IPS-20b (cell line): ENCODE measurements at regions not wholly inside any gene's neighbourhood (a gene's known extent, or its start where the extent isn't known, plus 50 kb on each side); places are given as distances from the start of the nearest gene placed in this dataset.

ENCODE experiments used
- H3K27ac ChIP-seq: one replicate; pipeline ENCODE4 v1.5.1; 2013; ENCODE audit warnings: low read length
- H3K27me3 ChIP-seq: 2 replicates; pipeline ENCODE4 v1.6.1; 2013; ENCODE audit warnings: mild to moderate bottlenecking, low read length, inconsistent platforms; ENCODE audit not compliant: insufficient read depth
- H3K36me3 ChIP-seq: 2 replicates; pipeline ENCODE4 v1.6.1; 2013; ENCODE audit warnings: low read depth, mild to moderate bottlenecking, inconsistent platforms, low read length, moderate library complexity; ENCODE audit not compliant: insufficient read depth
- H3K4me1 ChIP-seq: 2 replicates; pipeline ENCODE4 v1.6.1; 2013; ENCODE audit warnings: mild to moderate bottlenecking, control low read depth, inconsistent platforms, low read length, moderate library complexity; ENCODE audit not compliant: insufficient read depth
- H3K4me3 ChIP-seq: 2 replicates; pipeline ENCODE4 v1.5.1; 2013; ENCODE audit warnings: mild to moderate bottlenecking, low read length, inconsistent platforms
- H3K9ac ChIP-seq: 2 replicates; pipeline ENCODE4 v1.6.1; 2013; ENCODE audit warnings: low read depth, mild to moderate bottlenecking, inconsistent platforms, low read length, moderate library complexity
- H3K9me3 ChIP-seq: 2 replicates; pipeline ENCODE4 v1.6.1; 2013; ENCODE audit warnings: mild to moderate bottlenecking, low read depth, low read length, inconsistent platforms; ENCODE audit not compliant: insufficient read depth

GRCh38 chr4:123869286-123870215 lies 473.0 kb downstream of the SPRY1 start:
- H3K9me3 ChIP-seq = peaks cover 3% of the 10 kb centered on the region; the same call in 1 of the 2 replicates
- no peaks in the 10 kb centered on the region for H3K36me3 ChIP-seq
- H3K9ac ChIP-seq = no peak overlapping the region
- H3K4me1 ChIP-seq = peaks cover 7% of the 10 kb centered on the region; the same call in 1 of the 2 replicates
- H3K27ac ChIP-seq = no peak overlapping the region
- no peaks in the 10 kb centered on the region for H3K27me3 ChIP-seq
- no peak overlapping the region for H3K4me3 ChIP-seq

GRCh38 chr4:123870216-123870876 lies 473.8 kb downstream of the SPRY1 start:
- Histone ChIP-seq H3K36me3 (no peaks in the 10 kb centered on the region), H3K27me3 (no peaks in the 10 kb centered on the region), H3K9ac (no peak overlapping the region), H3K4me3 (no peak overlapping the region), H3K4me1 (peaks cover 10% of the 10 kb centered on the region; the same call in 1 of the 2 replicates), H3K9me3 (peaks cover 3% of the 10 kb centered on the region; the same call in 1 of the 2 replicates), H3K27ac (no peak overlapping the region)

- peaks cover 3% of the 10 kb centered on the region; the same call in 1 of the 2 replicates for H3K9me3 ChIP-seq
- no peak overlapping the region for H3K4me3 ChIP-seq
- no peaks in the 10 kb centered on the region for H3K27me3 ChIP-seq
- no peak overlapping the region for H3K9ac ChIP-seq
- H3K36me3 ChIP-seq = no peaks in the 10 kb centered on the region
- no peak overlapping the region for H3K27ac ChIP-seq
- H3K4me1 ChIP-seq = peaks cover 10% of the 10 kb centered on the region; the same call in 1 of the 2 replicates
Observed at GRCh38 chr4:123871341-123871740, 474.7 kb downstream of the SPRY1 start.

GRCh38 chr4:123874063-123874462 lies 477.5 kb downstream of the SPRY1 start:
- H3K4me1 ChIP-seq = peaks cover 10% of the 10 kb centered on the region; the same call in 1 of the 2 replicates
- no peak overlapping the region for H3K9ac ChIP-seq
- H3K9me3 ChIP-seq = no peaks in the 10 kb centered on the region
- no peak overlapping the region for H3K27ac ChIP-seq
- no peaks in the 10 kb centered on the region for H3K36me3 ChIP-seq
- no peak overlapping the region for H3K4me3 ChIP-seq
- H3K27me3 ChIP-seq = no peaks in the 10 kb centered on the region

GRCh38 chr4:123876143-123876542 lies 479.5 kb downstream of the SPRY1 start:
- H3K4me3 ChIP-seq = no peak overlapping the region
- no peaks in the 10 kb centered on the region for H3K27me3 ChIP-seq
- no peak overlapping the region for H3K9ac ChIP-seq
- no peak overlapping the region for H3K27ac ChIP-seq
- H3K4me1 ChIP-seq = peaks cover 4% of the 10 kb centered on the region; the same call in 1 of the 2 replicates
- H3K36me3 ChIP-seq = no peaks in the 10 kb centered on the region
- H3K9me3 ChIP-seq = no peaks in the 10 kb centered on the region

GRCh38 chr4:123876671-123877101 lies 480.1 kb downstream of the SPRY1 start:
- H3K9me3 ChIP-seq = no peaks in the 10 kb centered on the region
- no peak overlapping the region for H3K9ac ChIP-seq
- H3K27ac ChIP-seq = no peak overlapping the region
- no peak overlapping the region for H3K4me3 ChIP-seq
- no peaks in the 10 kb centered on the region for H3K36me3 ChIP-seq
- H3K4me1 ChIP-seq = peaks cover 4% of the 10 kb centered on the region; the same call in 1 of the 2 replicates
- no peaks in the 10 kb centered on the region for H3K27me3 ChIP-seq

- Histone ChIP-seq H3K27ac (no peak overlapping the region), H3K9ac (no peak overlapping the region), H3K4me3 (no peak overlapping the region), H3K27me3 (no peaks in the 10 kb centered on the region), H3K9me3 (no peaks in the 10 kb centered on the region), H3K4me1 (peaks cover 4% of the 10 kb centered on the region; the same call in 1 of the 2 replicates), H3K36me3 (no peaks in the 10 kb centered on the region)
Observed at GRCh38 chr4:123877551-123877950, 481.0 kb downstream of the SPRY1 start.

GRCh38 chr4:123878976-123879375 lies 482.4 kb downstream of the SPRY1 start:
- no peak overlapping the region for H3K27ac ChIP-seq
- H3K4me1 ChIP-seq = peaks cover 4% of the 10 kb centered on the region; the same call in 1 of the 2 replicates
- H3K9me3 ChIP-seq = 0 out of 2 replicates have a peak, but pooled peaks cover under 1% of the 10 kb centered on the region
- H3K27me3 ChIP-seq = no peaks in the 10 kb centered on the region
- no peak overlapping the region for H3K9ac ChIP-seq
- H3K4me3 ChIP-seq = no peak overlapping the region
- H3K36me3 ChIP-seq = no peaks in the 10 kb centered on the region

GRCh38 chr4:123880631-123881030 lies 484.0 kb downstream of the SPRY1 start:
- no peaks in the 10 kb centered on the region for H3K4me1 ChIP-seq
- no peak overlapping the region for H3K9ac ChIP-seq
- H3K4me3 ChIP-seq = no peak overlapping the region
- H3K27ac ChIP-seq = no peak overlapping the region
- peaks cover 13% of the 10 kb centered on the region for H3K9me3 ChIP-seq
- no peaks in the 10 kb centered on the region for H3K36me3 ChIP-seq
- H3K27me3 ChIP-seq = no peaks in the 10 kb centered on the region

GRCh38 chr4:123884922-123885321 lies 488.3 kb downstream of the SPRY1 start:
- no peak overlapping the region for H3K9ac ChIP-seq
- no peaks in the 10 kb centered on the region for H3K27me3 ChIP-seq
- H3K36me3 ChIP-seq = no peaks in the 10 kb centered on the region
- H3K4me3 ChIP-seq = no peak overlapping the region
- H3K27ac ChIP-seq = no peak overlapping the region
- H3K9me3 ChIP-seq = peaks cover 13% of the 10 kb centered on the region
- H3K4me1 ChIP-seq = no peaks in the 10 kb centered on the region

GRCh38 chr4:123889507-123889906 lies 492.9 kb downstream of the SPRY1 start:
- no peak overlapping the region for H3K4me3 ChIP-seq
- H3K4me1 ChIP-seq = no peaks in the 10 kb centered on the region
- no peak overlapping the region for H3K9ac ChIP-seq
- no peaks in the 10 kb centered on the region for H3K36me3 ChIP-seq
- peaks cover 7% of the 10 kb centered on the region; the same call in 1 of the 2 replicates for H3K9me3 ChIP-seq
- H3K27ac ChIP-seq = no peak overlapping the region
- H3K27me3 ChIP-seq = no peaks in the 10 kb centered on the region
